Caco-2 (cell line): ENCODE measurements at regions not wholly inside any gene's neighbourhood (a gene's known extent, or its start where the extent isn't known, plus 50 kb on each side); places are given as distances from the start of the nearest gene placed in this dataset.

ENCODE experiments used
- BruUV-seq: library from RNA; stranded (reverse); fragments of 400-500 nt; replicated peaks from 2 replicates; lab custom pipeline; 2021; lab: Mats Ljungman, UMichigan
- CTCF ChIA-PET: fragments of 300-600 bp; sonication (Branson Sonifier 250); formaldehyde crosslinking; loops from one replicate; lab custom pipeline; 2022; ENCODE audit warnings: antibody characterized with exemption; lab: Charles Lee
- POLR2A ChIA-PET: fragments of 300-600 bp; sonication (Branson Sonifier 250); formaldehyde crosslinking; loops from one replicate; lab custom pipeline; 2022; ENCODE audit warnings: antibody characterized with exemption; lab: Charles Lee
- DNase-seq, 2 experiments: peaks; one replicate each; pipeline versions ENCODE4 v3.0.0 to v3.0.0-alpha.2; 2020 to 2022
- H3K27me3 ChIP-seq: replicated peaks from 2 replicates; pipeline ENCODE4 v1.6.0; 2011; ENCODE audit warnings: low read length; ENCODE audit not compliant: control insufficient read depth, insufficient read depth
- H3K36me3 ChIP-seq: 2 replicates; pipeline ENCODE4 v1.5.1; 2011; ENCODE audit warnings: low read length; ENCODE audit not compliant: control insufficient read depth, insufficient read depth
- H3K4me1 ChIP-seq: fragments of 250-450 bp; sonication (Bioruptor Pico); 2 replicates; pipeline ENCODE4 v1.5.1; 2020; ENCODE audit warnings: mild to moderate bottlenecking
- H3K4me3 ChIP-seq: 2 replicates; pipeline ENCODE4 v1.5.1; 2011; ENCODE audit warnings: low read depth, mild to moderate bottlenecking, control low read depth, low read length
- H3K9me3 ChIP-seq: fragments of 250-450 bp; sonication (Bioruptor Pico); 2 replicates; pipeline ENCODE4 v1.5.1; 2020; ENCODE audit warnings: mild to moderate bottlenecking, moderate library complexity
- H3K27ac Mint-ChIP-seq: one replicate; pipeline ENCODE4 v1.8.0; 2022; ENCODE audit warnings: mixed read lengths; ENCODE audit not compliant: unreplicated experiment
- H3K27me3 Mint-ChIP-seq: one replicate; pipeline ENCODE4 v1.8.0; 2022; ENCODE audit warnings: mixed read lengths; ENCODE audit not compliant: insufficient read depth, unreplicated experiment
- H3K36me3 Mint-ChIP-seq: one replicate; pipeline ENCODE4 v1.8.0; 2022; ENCODE audit warnings: mild to moderate bottlenecking, mixed read lengths; ENCODE audit not compliant: insufficient read depth, unreplicated experiment
- H3K4me1 Mint-ChIP-seq: one replicate; pipeline ENCODE4 v1.8.0; 2022; ENCODE audit warnings: low read depth, mixed read lengths; ENCODE audit not compliant: unreplicated experiment
- H3K4me3 Mint-ChIP-seq: one replicate; pipeline ENCODE4 v1.8.0; 2022; ENCODE audit warnings: mild to moderate bottlenecking, moderate library complexity, mixed read lengths; ENCODE audit not compliant: unreplicated experiment
- H3K9me3 Mint-ChIP-seq: one replicate; pipeline ENCODE4 v1.8.0; 2022; ENCODE audit warnings: mixed read lengths; ENCODE audit not compliant: unreplicated experiment
- intact Hi-C: fragments of 100-400 bp; cut with micrococcal nuclease; formaldehyde crosslinking; loops from one replicate; pipeline ENCODE4 v1.10.0; 2022; ENCODE audit not compliant: unreplicated experiment
- TF ChIP-seq, protein P1 (sequence below), 2 experiments: fragments of 200-600 bp in 1 of 2; IDR thresholded peaks; 1 replicate in 1 of 2; 2 replicates in 1 of 2; pipeline versions ENCODE4 v1.5.1 to v1.8.0; 2011 to 2022; ENCODE audit warnings: antibody characterized with exemption in 1 of 2, control low read depth in 1 of 2, inconsistent platforms in 1 of 2, low read depth in 1 of 2, low read length in 1 of 2, mild to moderate bottlenecking in 1 of 2, moderate library complexity in 1 of 2; ENCODE audit not compliant: insufficient read depth in 1 of 2, severe bottlenecking in 1 of 2, unreplicated experiment in 1 of 2

DNA sequence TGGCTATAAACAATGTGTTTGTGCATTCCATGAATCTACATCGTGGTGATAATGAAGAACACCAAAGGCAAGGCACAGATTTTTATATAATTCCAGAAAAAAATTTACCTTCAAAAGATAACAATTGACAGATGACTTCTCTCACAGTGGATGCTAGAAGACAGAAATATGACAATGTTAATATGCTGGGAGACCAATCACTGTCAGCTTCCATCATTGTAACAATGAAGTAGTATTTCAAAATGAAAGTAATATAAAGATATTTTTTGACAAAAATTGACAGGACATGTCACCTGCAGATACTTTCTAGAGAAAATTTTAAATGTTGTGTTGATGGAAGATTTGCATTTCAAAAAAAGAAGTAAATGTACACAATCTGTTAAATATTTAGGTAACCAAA is 1925.9 kb upstream of the LRRTM1 start:
- TF ChIP-seq, protein P1, sequence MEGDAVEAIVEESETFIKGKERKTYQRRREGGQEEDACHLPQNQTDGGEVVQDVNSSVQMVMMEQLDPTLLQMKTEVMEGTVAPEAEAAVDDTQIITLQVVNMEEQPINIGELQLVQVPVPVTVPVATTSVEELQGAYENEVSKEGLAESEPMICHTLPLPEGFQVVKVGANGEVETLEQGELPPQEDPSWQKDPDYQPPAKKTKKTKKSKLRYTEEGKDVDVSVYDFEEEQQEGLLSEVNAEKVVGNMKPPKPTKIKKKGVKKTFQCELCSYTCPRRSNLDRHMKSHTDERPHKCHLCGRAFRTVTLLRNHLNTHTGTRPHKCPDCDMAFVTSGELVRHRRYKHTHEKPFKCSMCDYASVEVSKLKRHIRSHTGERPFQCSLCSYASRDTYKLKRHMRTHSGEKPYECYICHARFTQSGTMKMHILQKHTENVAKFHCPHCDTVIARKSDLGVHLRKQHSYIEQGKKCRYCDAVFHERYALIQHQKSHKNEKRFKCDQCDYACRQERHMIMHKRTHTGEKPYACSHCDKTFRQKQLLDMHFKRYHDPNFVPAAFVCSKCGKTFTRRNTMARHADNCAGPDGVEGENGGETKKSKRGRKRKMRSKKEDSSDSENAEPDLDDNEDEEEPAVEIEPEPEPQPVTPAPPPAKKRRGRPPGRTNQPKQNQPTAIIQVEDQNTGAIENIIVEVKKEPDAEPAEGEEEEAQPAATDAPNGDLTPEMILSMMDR (IDR thresholded peaks at IDR 0.05; ENCODE audit: insufficient read depth in 1 of 2, low read depth in 1 of 2, low read length in 1 of 2, severe bottlenecking in 1 of 2, unreplicated experiment in 1 of 2) = no peak
- Histone ChIP-seq H3K36me3 (no peaks in the 10 kb centered on the region), H3K27me3 (no peaks in the 10 kb centered on the region), H3K4me1 (no peaks in the 10 kb centered on the region), H3K4me3 (no peak overlapping the region), H3K9me3 (no peaks in the 10 kb centered on the region)
- no TSS peak for BruUV-seq
- no peaks in the 10 kb centered on the region for H3K27me3 Mint-ChIP-seq
- no peak overlapping the region for H3K4me3 Mint-ChIP-seq
- CTCF ChIA-PET = no interaction called here
- H3K27ac Mint-ChIP-seq = no peak overlapping the region
- intact Hi-C loops = no loop called here
- no peaks in the 10 kb centered on the region for H3K4me1 Mint-ChIP-seq
- POLR2A ChIA-PET = no interaction called here
- no peaks in the 10 kb centered on the region for H3K9me3 Mint-ChIP-seq
- no peak for DNase-seq
- H3K36me3 Mint-ChIP-seq = no peaks in the 10 kb centered on the region

DNA sequence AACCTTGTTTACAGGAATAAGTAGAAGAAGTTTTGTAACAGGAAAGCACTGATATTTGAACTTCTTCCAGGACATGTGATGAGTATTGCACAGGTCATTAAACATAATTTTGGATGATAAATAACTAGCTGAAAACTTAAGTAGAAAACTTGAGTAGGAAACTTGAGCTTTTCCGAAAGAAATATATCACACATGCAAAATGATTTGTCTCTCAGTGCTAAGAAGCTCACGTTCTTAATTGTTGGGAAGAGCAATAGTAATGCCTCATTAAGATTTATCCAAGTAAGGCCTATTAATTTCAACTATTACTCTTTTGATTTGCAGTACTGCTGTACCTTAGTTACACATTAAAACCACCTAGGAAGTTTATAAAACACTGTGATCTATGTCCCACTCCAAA is 1921.9 kb upstream of the LRRTM1 start:
- Mint-ChIP-seq H3K9me3 (no peaks in the 10 kb centered on the region), H3K27ac (no peak overlapping the region), H3K4me1 (no peaks in the 10 kb centered on the region), H3K27me3 (no peaks in the 10 kb centered on the region), H3K36me3 (no peaks in the 10 kb centered on the region), H3K4me3 (no peak overlapping the region)
- CTCF ChIA-PET = interaction anchor here (0.7 kb wide), 1 partner anchor 109 kb away, joined by 3 read pairs; no protein-coding TSS in a partner anchor
- Histone ChIP-seq H3K4me3 (no peak overlapping the region), H3K36me3 (no peaks in the 10 kb centered on the region), H3K27me3 (no peaks in the 10 kb centered on the region), H3K9me3 (peaks cover 14% of the 10 kb centered on the region; the same call in 1 of the 2 replicates), H3K4me1 (no peaks in the 10 kb centered on the region)
- BruUV-seq = no TSS peak
- TF ChIP-seq, protein P1 (IDR thresholded peaks at IDR 0.05; ENCODE audit: insufficient read depth in 1 of 2, low read depth in 1 of 2, low read length in 1 of 2, severe bottlenecking in 1 of 2, unreplicated experiment in 1 of 2) = no peak
- DNase-seq = no peak
- POLR2A ChIA-PET = no interaction called here
- intact Hi-C loops = no loop called here

DNA sequence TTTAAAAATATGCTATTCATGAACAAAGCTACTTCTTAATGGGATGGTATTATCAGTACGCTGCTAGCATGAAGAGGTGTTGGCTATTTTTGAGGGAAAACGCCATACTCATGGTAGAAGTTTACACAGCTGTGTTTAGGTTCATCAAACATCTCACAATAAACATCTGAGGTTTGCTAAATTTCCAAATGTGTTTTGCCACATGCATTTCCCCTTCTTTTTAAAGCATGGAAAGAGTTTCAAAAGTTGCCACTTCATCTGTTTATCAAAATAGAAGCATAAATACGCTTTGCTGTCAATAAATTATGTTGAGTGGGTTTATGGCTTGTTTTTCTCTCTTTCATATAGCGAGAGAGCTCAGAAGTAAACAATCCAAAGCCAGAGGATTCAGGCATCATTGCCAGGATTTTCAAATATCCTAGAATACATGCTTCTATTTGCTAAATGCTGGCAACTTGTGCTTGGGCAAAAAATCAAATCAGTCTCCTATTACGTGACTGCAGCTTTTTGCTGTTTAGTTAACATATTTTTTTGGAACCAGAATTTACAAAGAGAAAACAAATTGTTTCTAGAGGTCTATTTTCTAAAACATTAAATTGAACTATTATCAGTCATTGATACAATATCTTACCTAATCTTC is 1919.9 kb upstream of the LRRTM1 start:
- no peaks in the 10 kb centered on the region for H3K27me3 ChIP-seq
- no peaks in the 10 kb centered on the region for H3K36me3 Mint-ChIP-seq
- H3K27me3 Mint-ChIP-seq = no peaks in the 10 kb centered on the region
- no peaks in the 10 kb centered on the region for H3K4me1 Mint-ChIP-seq
- H3K4me1 ChIP-seq = no peaks in the 10 kb centered on the region
- ChIA-PET POLR2A (no interaction called here), CTCF (no interaction called here)
- peaks cover 14% of the 10 kb centered on the region; the same call in 1 of the 2 replicates for H3K9me3 ChIP-seq
- no peak overlapping the region for H3K4me3 Mint-ChIP-seq
- TF ChIP-seq, protein P1 (IDR thresholded peaks at IDR 0.05; ENCODE audit: insufficient read depth in 1 of 2, low read depth in 1 of 2, low read length in 1 of 2, severe bottlenecking in 1 of 2, unreplicated experiment in 1 of 2) = no peak
- intact Hi-C loops = no loop called here
- H3K4me3 ChIP-seq = no peak overlapping the region
- no peaks in the 10 kb centered on the region for H3K36me3 ChIP-seq
- no peaks in the 10 kb centered on the region for H3K9me3 Mint-ChIP-seq
- H3K27ac Mint-ChIP-seq = no peak overlapping the region
- no peak for DNase-seq
- BruUV-seq = no TSS peak
